IPS DF 4.7 (cell line): ENCODE measurements at regions not wholly inside any gene's neighbourhood (a gene's known extent, or its start where the extent isn't known, plus 50 kb on each side); places are given as distances from the start of the nearest gene placed in this dataset.
"Not testable (repeated sequence)": the region's sequence is repeated elsewhere in the genome, so short reads cannot be mapped to it uniquely, and the experiment has no call there.

Source experiments
- DNase-seq: peaks from one replicate; pipeline ENCODE4 v3.0.0-alpha.2; 2013; ENCODE audit warnings: low spot score; ENCODE audit errors: extremely low read depth

DNA sequence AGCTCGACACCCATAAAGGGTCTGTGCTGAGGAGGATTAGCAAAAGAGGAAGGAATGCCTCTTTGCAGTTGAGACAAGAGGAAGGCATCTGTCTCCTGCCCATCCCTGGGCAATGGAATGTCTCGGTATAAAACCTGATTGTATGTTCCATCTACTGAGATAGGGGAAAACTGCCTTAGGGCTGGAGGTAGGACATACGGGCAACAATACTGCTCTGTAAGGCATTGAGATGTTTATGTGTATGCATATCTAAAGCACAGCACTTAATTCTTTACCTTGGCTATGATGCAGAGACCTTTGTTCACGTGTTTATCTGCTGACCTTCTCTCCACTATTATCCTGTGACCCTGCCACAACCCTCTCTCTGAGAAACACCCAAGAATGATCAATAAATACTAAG, 210.7 kb downstream of the POTED start:
- not testable (repeated sequence) for DNase-seq

GRCh38 chr21:13812191-13812590, 202.6 kb downstream of the POTED start:
- not testable (repeated sequence) for DNase-seq

DNA sequence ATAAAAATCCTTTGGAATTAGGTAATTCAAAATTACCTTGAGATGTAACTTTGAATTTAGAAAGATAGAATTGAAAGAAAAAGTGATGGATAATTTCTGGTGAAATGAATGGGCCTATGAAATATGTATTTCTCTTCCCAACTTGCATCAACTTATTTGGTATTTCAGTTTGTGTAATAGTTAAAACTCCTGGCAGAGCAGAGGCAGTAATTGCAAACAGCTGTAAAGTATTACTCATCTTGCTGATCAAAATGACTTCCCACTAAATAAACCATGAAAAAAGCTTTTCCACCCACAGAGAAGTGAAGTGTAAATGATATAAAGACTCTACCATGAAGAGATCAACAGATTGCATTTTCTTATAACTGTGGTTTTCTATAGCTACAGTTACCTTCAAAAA, 201.0 kb downstream of the POTED start:
- not testable (repeated sequence) for DNase-seq

DNA sequence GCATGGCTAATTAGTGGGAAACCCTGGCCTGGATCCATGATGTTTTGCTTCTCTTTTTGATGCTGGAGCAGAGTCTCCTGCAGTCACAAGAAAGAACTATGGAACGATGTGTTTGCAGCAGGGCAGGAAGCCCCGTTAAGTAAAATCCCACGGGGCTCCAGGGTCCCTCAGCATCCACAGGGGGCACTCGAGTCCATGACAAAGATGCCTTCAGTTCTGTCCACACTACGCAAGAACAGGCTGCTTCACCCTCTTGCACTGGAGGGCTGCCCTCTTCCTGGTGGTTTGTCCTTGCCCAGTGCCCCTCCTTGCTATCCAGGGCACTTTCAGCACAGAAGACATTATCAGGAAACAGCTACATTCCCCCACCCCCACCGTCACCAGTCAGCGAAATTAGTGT, 196.9 kb downstream of the POTED start:
- DNase-seq = not testable (repeated sequence)

- DNase-seq = not testable (repeated sequence)
These were observed 193.2 kb downstream of the POTED start for GRCh38 chr21:13802757-13803156.
